ENCODE measurements at regions not wholly inside any gene's neighbourhood (a gene's known extent, or its start where the extent isn't known, plus 50 kb on each side); places are given as distances from the start of the nearest gene placed in this dataset.

- TF ChIP-seq POLR2A (IDR thresholded peaks at IDR 0.05) (no peak), CTCF (IDR thresholded peaks at IDR 0.05) (no peak)
Measured at GRCh38 chr12:90831712-90832111, 123.3 kb downstream of the CCER1 start.
